Ureter (tissue), 1 donor: ENCODE measurements at regions not wholly inside any gene's neighbourhood (a gene's known extent, or its start where the extent isn't known, plus 50 kb on each side); places are given as distances from the start of the nearest gene placed in this dataset.
"Not testable (repeated sequence)": the region's sequence is repeated elsewhere in the genome, so short reads cannot be mapped to it uniquely, and the experiment has no call there.

Source experiments
- DNase-seq: peaks from one replicate; pipeline ENCODE4 v3.0.0-alpha.2; 2020; ENCODE audit warnings: low spot score
- donor health status: DM: yes; HTN: yes; CAD: no.

- DNase-seq = no peak
Measured at GRCh38 chr5:142259758-142260157, 65.1 kb downstream of the SPRY4 start.

DNA sequence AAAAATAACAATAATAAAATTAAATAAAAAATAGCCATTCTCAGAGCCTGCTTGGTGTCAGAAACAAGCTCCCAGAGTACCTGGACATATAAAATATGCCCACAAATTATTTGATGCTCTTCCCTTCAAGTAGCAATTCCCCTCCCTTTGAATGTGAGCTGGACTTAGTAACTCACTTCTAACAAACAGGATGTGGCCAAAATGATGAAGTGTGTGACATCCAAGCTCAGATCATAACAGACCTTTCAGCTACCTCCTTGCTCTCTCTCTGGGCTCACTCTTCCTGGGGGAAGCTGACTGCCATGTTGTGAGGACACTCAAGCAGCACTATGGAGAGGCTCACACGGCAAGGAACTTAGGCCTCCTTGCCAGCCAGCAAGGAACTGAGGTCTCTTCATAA lies 69.0 kb downstream of the SPRY4 start:
- DNase-seq = no peak

GRCh38 chr5:142254431-142254830 lies 70.4 kb downstream of the SPRY4 start:
- DNase-seq = no peak

DNA sequence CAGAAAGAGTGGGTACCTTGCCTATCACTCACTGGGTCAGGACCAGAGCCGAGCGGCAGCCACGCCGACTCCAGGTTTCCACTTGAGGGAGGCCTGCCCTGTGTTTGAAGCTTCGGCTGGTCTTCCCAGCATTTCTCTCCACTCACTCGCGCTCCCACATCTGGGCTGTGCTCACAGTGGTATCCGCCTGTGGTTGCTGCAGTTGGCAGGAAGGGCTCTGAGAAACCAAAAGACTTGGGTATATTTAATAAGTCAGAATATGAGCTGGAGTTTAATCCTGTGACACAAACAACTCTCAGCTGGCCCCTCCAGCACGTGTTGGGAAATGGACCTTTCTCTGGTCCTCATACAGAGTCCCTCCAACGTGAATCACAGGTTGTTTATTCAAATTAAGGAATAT lies 70.9 kb downstream of the SPRY4 start:
- DNase-seq = no peak

- DNase-seq = no peak
Measured at GRCh38 chr5:142250119-142250518, 74.7 kb downstream of the SPRY4 start.

- DNase-seq = no peak
Measured at GRCh38 chr5:142248853-142249462, 75.9 kb downstream of the SPRY4 start.

DNA sequence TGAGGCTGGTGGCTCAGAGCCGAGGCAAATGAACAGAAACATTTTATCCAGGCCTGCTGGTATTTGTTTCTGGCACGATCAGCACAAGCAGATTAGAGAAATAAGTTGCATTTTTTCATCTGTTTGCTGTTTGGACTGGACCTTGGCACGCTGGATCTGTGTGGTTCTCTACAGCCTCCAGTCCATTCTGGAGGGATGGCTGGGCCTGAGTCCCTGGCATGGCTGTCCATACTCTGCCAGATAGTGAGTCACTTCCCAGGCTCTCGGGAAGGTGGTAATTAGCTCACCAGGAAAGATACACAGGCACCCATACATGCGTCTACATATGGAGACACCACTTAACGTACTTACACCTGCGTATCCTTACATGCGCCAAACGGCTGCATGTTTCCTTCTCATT lies 78.6 kb downstream of the SPRY4 start:
- DNase-seq = no peak

- no peak for DNase-seq
Measured at GRCh38 chr5:142245786-142246185, 79.0 kb downstream of the SPRY4 start.

GRCh38 chr5:142244440-142244839 lies 80.4 kb downstream of the SPRY4 start:
- DNase-seq = no peak

GRCh38 chr5:142242272-142242671 lies 82.5 kb downstream of the SPRY4 start:
- no peak for DNase-seq

DNA sequence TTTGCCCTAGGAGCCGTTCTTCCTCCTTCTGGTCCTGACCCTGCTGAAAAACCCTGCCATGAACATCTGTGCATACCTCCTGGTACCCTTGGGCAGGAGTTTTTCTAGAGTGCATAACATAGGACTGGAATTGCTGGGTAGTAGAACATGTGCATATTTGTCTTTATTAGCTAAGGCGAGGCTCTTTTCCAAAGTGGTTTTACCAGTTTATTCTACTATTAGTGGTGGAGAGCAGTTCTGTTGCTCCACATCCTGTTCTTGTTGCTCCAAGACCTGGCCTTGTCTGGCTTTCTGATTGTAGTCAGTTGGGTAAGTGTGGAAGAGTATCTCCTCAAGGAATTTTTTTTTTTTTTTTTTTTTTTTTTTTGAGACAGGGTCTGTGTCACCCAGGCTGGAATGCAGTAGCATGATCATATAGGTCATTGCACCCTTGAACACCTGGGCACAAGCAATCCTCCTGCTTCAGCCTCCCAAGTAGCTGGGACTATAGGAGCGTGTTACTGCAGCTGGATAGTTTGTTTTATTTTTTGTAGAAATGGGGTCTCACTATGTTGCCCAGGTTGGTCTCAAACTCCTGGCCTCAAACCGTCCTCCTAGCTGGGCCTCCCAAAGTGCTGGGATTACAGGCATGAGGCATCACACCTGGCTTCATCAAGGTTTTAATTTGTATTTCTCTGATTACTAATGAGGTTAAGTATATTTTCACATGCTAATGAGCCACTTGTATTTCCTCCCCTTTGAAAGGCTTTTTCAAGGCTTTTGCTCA lies 85.2 kb downstream of the SPRY4 start:
- DNase-seq = no peak

DNA sequence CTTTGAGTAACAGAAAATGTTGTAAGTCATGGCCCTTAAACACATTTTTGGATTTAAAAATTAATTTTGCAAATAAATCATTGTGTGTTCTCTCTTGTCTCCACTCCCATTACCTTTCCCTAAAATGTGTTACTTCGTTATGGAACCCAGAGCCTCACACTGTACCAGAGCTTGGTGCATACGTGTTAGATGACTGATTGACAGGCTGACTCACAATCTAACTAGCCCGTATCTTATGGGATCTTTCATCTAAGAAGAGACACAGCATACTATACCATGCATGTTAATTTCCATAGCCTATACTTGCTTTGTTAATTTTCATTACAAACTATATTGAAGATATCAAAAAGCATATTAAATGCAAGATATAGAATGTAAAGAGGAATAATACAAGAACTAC lies 87.1 kb downstream of the SPRY4 start:
- no peak for DNase-seq

DNA sequence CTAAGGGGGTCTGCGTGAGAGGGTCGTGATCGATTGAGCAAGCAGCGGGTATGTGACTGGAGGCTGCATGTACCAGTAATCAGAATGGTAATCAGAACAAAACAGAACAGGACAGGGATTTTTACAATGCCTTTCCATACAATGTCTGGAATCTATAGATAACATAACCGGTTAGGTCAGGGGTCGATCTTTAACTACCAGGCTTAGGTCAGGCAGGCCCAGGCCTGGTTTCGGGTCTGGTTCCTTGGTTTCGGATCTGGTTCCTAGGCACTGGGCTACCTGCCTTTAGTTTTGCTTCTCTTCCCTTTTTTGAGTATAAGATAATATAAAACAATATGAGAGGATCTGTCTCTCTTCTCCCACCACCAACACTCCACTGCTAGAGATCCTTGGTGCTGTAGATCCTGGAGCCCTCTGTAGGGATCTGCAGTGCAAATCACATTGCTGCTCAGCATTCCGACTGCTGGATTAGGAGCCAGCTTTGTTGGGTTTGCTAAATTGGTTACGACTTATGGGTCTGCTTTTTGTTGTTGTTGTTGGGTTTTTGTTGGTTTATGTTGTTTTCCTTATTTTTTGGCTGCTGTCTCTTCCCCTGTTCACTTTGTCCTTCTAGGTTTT lies 88.0 kb downstream of the SPRY4 start:
- DNase-seq = not testable (repeated sequence)

DNA sequence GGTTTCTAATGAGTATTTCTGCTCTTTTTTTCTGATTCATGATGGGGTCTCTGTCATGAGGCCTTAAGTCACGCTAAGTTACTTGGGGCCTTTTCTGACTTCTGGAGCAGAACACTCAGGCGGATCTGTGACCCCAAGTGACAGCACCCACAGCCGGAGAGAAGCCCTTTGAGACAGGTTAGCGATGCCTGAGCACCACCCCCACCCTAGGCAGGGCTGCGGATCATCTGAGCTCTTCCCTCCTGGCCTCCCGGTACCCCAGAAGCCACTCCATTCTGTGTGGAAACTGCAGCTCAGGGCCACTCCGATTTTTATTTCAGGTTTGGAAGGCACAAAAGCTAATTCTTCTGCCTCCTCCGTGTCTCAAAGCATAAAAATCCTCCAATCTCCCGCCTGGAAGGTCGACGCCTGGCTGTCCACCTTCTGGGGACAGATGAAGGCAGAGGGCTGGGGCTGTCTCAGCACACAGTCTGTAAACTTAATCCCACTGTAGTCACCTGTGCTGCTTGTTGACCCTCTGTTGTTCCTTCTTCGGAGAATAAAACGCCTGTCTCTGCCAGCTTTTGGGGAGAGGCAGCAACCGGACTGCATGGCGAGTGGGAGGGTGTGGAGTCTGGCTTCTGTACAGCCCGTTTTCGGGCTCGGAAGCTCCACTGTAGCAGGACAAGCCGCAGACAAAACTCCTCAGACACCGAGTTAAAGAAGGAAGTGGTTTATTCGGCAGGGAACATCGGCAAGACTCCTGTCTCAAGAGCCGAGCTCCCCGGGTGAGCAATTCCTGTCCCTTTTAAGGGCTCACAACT lies 88.8 kb downstream of the SPRY4 start:
- no peak for DNase-seq

DNA sequence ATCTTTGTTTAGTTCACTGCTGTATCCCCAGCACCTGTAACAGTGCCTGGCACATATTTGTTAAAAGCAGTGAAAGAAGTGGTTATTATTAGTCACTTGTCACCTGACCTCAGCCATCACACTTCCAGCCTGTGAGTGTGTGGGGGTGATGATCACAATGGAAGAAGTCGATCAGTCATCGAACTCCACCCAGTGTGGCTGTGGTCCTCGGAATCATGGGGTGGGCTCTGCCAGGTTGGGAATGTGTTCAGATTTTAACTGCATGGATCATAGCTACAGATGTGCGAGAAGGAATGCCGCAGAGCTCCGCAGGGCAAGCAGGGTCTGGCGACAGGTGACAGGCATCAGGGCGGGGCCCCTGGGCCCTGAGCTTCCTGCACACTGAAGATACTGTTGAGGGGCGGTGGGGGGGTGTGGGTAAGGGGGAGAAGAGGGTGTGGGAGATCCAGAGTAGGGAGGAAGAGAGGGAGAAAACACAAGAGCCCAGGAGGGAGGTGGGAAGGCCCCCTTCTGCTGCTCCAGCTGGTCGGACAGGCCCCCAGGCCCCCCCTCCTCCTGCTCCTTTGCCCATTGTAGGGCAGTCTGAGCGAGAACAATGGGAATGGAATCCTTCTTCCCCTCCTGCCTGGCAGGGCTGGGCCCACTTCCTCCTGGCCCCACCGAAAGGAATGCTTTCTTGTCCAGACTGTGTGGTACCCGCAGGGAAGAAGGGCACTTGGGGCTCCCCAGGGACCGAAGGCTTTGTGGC lies 89.6 kb downstream of the SPRY4 start:
- no peak for DNase-seq

- DNase-seq = no peak
Measured at GRCh38 chr5:142233083-142234032, 91.5 kb downstream of the SPRY4 start.

DNA sequence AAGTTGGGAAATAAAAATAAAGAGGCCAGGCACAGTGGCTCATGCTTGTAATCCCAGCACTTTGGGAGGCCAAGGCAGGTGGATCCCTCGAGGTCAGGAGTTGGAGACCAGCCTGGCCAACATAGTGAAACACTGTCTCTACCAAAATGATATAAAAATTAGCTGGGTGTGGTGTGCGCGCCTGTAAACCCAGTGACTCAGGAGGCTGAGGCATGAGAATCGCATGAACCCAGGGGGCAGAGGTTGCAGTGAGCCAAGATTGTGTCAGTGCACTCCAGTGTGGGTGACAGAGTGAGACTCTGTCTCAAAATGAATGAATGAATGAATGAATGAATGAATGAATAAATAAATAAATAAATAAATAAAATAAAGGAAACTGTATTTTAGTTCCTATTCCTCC lies 93.9 kb downstream of the SPRY4 start:
- DNase-seq = not testable (repeated sequence)

DNA sequence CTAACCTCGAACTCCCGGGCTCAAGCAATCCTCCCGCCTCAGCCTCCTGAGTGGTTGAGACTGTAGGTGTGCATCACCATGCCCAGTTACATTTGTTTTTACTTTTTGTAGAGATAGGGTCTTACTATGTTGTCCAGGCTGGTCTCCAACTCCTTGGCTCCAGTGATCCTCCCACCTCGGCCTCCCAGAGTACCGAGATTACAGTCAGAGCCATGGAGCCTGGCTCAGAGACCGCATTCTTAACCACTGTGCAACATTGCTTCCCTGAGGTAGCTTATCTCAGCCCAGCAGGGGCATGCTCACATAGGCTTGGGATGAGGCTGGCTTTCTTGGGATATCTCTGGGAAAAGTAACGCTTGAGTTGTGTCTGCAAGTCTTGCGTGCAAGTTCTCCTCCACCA lies 99.7 kb downstream of the SPRY4 start:
- no peak for DNase-seq

- DNase-seq = no peak
Measured at GRCh38 chr5:142222866-142223558, 101.8 kb downstream of the SPRY4 start.
